ENCODE measurements at regions not wholly inside any gene's neighbourhood (a gene's known extent, or its start where the extent isn't known, plus 50 kb on each side); places are given as distances from the start of the nearest gene placed in this dataset.
"Not testable (repeated sequence)": the region's sequence is repeated elsewhere in the genome, so short reads cannot be mapped to it uniquely, and the experiment has no call there.

- no peak for ATAC-seq
- DNase-seq, result no peak
- intact Hi-C loops (cut with DNase I, micrococcal nuclease), result no loop called here
Observed at GRCh38 chr2:16035747-16036745, 95.7 kb downstream of the MYCN start.

GRCh38 chr2:16034975-16035746 is 94.8 kb downstream of the MYCN start:
- DNase-seq, result no peak
- ATAC-seq, result no peak
- intact Hi-C loops (cut with DNase I, micrococcal nuclease), result no loop called here

GRCh38 chr2:16034151-16034974 is 94.0 kb downstream of the MYCN start:
- DNase-seq, result no peak
- ATAC-seq, result peak; percentile 34

GRCh38 chr2:16033032-16033293 is 92.6 kb downstream of the MYCN start:
- ATAC-seq, result no peak
- intact Hi-C loops (cut with DNase I, micrococcal nuclease), result no loop called here

More at GRCh38 chr2:16034151-16034974, 94.0 kb downstream of the MYCN start:
- intact Hi-C loops (cut with DNase I, micrococcal nuclease), result no loop called here

GRCh38 chr2:16032282-16033031 is 92.1 kb downstream of the MYCN start:
- DNase-seq (no peak), ATAC-seq (no peak)
- intact Hi-C loops (cut with DNase I, micrococcal nuclease), result no loop called here

More at GRCh38 chr2:16033032-16033293, 92.6 kb downstream of the MYCN start:
- DNase-seq, result no peak

GRCh38 chr2:16031848-16032159 is 91.5 kb downstream of the MYCN start:
- peak; percentile 51 to 73 for DNase-seq
- intact Hi-C loops (cut with DNase I, micrococcal nuclease), result no loop called here

GRCh38 chr2:16031058-16031847 is 90.9 kb downstream of the MYCN start:
- intact Hi-C loops (cut with DNase I, micrococcal nuclease), result no loop called here
- ATAC-seq (no peak), DNase-seq (no peak)

More at GRCh38 chr2:16031848-16032159, 91.5 kb downstream of the MYCN start:
- peak; percentile 96 for ATAC-seq

- DNase-seq (no peak), ATAC-seq (no peak)
- intact Hi-C loops (cut with DNase I, micrococcal nuclease), result no loop called here
Observed at GRCh38 chr2:16030206-16031057, 90.1 kb downstream of the MYCN start.

- ATAC-seq, result no peak
- intact Hi-C loops (cut with DNase I, micrococcal nuclease), result no loop called here
- no peak for DNase-seq
Observed at GRCh38 chr2:16028644-16029043, 88.3 kb downstream of the MYCN start.

- ATAC-seq (peak; percentile 60), DNase-seq (no peak)
- intact Hi-C loops (cut with DNase I, micrococcal nuclease), result no loop called here
Observed at GRCh38 chr2:16026816-16027501, 86.6 kb downstream of the MYCN start.

- intact Hi-C loops (cut with DNase I, micrococcal nuclease), result no loop called here
- ATAC-seq (no peak), DNase-seq (no peak)
Observed at GRCh38 chr2:16025876-16026640, 85.7 kb downstream of the MYCN start.

- intact Hi-C loops (cut with DNase I, micrococcal nuclease), result no loop called here
- no peak for ATAC-seq
- no peak for DNase-seq
Observed at GRCh38 chr2:16025211-16025875, 85.0 kb downstream of the MYCN start.

- DNase-seq, result not testable (repeated sequence)
Observed at GRCh38 chr2:16024628-16025027, 84.3 kb downstream of the MYCN start.

GRCh38 chr2:16023506-16024360 is 83.4 kb downstream of the MYCN start:
- no peak for ATAC-seq
- DNase-seq, result no peak
- intact Hi-C loops (cut with DNase I, micrococcal nuclease), result no loop called here

More at GRCh38 chr2:16024628-16025027, 84.3 kb downstream of the MYCN start:
- ATAC-seq; intact Hi-C loops (cut with DNase I, micrococcal nuclease): not testable (repeated sequence)

Data from left colon (tissue), 2 donors.